ENCODE measurements at regions not wholly inside any gene's neighbourhood (a gene's known extent, or its start where the extent isn't known, plus 50 kb on each side); places are given as distances from the start of the nearest gene placed in this dataset.

DNA sequence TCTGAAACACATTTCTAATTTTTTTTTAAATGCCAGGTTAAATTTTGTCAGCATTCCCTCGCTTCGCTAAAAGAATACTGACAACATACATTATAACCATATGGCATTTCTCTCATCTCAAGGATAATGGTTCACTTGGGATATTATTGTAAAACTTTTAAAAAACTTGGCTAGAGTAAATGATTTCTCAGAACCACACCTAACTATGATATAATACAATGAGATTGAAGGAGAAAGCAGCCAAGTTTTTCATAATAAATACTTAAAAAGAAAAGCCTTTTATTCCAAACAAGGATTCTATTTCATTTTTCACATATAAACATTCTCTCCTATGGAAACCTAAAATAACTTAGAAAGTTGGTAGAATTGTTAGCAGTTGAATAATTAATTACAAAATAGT, 413.9 kb downstream of the HGF start:
- no peak overlapping the region for H3K4me3 ChIP-seq (ENCODE audit: low read length)
- H3K27ac ChIP-seq (ENCODE audit: low read length) = no peak overlapping the region
- 62% methylated on average over 2 of the region's 2 CpGs for WGBS
- no peak for ATAC-seq
- H3K27me3 ChIP-seq (ENCODE audit: control insufficient read depth, insufficient read depth) = no peaks in the 10 kb centered on the region
- H3K4me1 ChIP-seq (ENCODE audit: control insufficient read depth, insufficient read depth, low read length) = no peaks in the 10 kb centered on the region
- no peak for DNase-seq
- H3K9me3 ChIP-seq (ENCODE audit: control insufficient read depth, low read length) = no peaks in the 10 kb centered on the region
- intact Hi-C loops (cut with DNase I) = no loop called here

DNA sequence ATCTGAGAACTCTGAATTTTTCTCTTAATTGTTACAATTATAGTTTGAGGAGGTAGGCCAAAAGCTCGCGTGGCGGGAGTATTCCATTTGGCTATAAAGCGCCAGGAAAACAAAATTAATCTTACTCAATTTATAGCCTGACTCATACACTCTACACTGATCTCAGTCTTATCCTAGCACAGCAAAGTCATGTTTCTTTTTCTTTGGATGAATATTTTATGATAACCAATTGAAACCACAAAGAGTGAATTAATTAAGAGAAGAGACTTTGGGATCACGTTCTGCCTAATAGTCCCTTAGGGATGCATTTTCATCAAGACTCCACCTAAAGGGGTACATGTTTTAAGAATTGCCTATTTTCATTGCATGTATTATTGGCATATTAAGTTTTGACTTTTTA, 420.8 kb downstream of the HGF start:
- Histone ChIP-seq H3K27me3 (ENCODE audit: control insufficient read depth, insufficient read depth) (no peaks in the 10 kb centered on the region), H3K9me3 (ENCODE audit: control insufficient read depth, low read length) (no peaks in the 10 kb centered on the region), H3K4me1 (ENCODE audit: control insufficient read depth, insufficient read depth, low read length) (no peaks in the 10 kb centered on the region), H3K27ac (ENCODE audit: low read length) (no peak overlapping the region), H3K4me3 (ENCODE audit: low read length) (no peak overlapping the region)
- DNase-seq = no peak
- 80% methylated on average over 5 of the region's 5 CpGs for WGBS
- intact Hi-C loops (cut with DNase I) = no loop called here
- no peak for ATAC-seq

DNA sequence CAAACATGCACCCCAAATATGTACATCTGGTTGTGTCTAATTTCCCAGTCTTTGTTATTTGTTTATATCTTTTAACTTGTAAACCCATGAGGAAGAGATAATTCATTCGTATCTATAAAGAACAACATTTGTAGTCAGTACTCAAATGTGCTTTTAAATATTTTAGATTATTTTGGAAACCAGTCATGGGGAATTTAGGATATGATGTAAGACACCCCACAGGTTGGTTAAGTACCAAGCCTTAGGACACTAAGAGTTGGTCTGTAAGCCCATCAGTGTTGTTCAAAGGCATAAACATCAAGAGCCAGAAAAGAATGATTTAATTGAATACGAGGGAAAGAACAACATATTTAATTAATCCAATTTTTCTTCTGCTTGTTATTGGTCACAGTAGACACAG, 421.1 kb upstream of the SEMA3C start:
- intact Hi-C loops (cut with DNase I) = no loop called here
- H3K27me3 ChIP-seq (ENCODE audit: control insufficient read depth, insufficient read depth) = no peaks in the 10 kb centered on the region
- H3K9me3 ChIP-seq (ENCODE audit: control insufficient read depth, low read length) = no peaks in the 10 kb centered on the region
- H3K27ac ChIP-seq (ENCODE audit: low read length) = no peak overlapping the region
- H3K4me3 ChIP-seq (ENCODE audit: low read length) = no peak overlapping the region
- ATAC-seq = no peak
- 63% methylated on average over 2 of the region's 2 CpGs for WGBS
- no peaks in the 10 kb centered on the region for H3K4me1 ChIP-seq (ENCODE audit: control insufficient read depth, insufficient read depth, low read length)
- no peak for DNase-seq

DNA sequence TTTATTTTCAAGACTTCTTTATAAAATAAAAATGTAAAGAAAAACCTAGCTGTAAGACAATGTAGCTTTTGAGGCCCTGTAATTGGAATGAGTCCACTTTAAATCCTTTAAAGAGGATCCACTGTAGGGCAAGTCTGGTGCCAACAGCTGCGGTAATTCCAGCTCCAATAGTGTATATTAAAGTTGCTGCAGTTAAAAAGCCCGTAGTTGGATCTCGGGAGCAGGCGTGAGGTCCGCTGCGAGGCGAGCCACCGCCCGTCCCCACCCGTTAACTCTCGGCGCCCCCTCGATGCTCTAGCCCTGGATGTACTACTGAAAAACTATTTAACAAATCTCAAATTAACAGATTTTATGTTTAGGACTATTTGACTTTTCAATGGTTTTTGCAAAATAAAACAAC, 414.7 kb upstream of the SEMA3C start:
- no peaks in the 10 kb centered on the region for H3K27me3 ChIP-seq (ENCODE audit: control insufficient read depth, insufficient read depth)
- ATAC-seq (no peak), DNase-seq (no peak)
- no peaks in the 10 kb centered on the region for H3K4me1 ChIP-seq (ENCODE audit: control insufficient read depth, insufficient read depth, low read length)
- no peak overlapping the region for H3K27ac ChIP-seq (ENCODE audit: low read length)
- intact Hi-C loops (cut with DNase I) = no loop called here
- no peaks in the 10 kb centered on the region for H3K9me3 ChIP-seq (ENCODE audit: control insufficient read depth, low read length)
- no peak overlapping the region for H3K4me3 ChIP-seq (ENCODE audit: low read length)
- 92% methylated on average over 13 of the region's 13 CpGs for WGBS

DNA sequence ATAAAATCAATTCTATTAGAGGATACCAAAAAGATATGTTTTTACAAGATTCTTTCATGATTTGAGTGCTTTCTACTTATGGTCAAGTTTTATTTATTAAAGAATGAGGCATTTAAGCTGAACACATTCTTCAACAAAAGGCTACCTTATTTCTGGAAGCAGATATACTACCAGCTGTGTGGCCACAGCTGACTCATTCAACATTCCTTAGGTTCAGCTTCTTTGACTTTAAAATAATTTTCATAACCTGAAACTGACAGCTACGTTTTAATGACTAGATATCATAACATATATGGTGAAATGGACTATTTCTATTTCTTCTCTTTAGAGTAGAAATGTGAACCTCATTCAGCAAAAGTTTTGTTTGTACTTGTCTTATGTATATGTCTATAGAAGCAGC, 414.2 kb upstream of the SEMA3C start:
- H3K4me3 ChIP-seq (ENCODE audit: low read length) = no peak overlapping the region
- ATAC-seq (no peak), DNase-seq (no peak)
- intact Hi-C loops (cut with DNase I) = no loop called here
- no peaks in the 10 kb centered on the region for H3K9me3 ChIP-seq (ENCODE audit: control insufficient read depth, low read length)
- no peak overlapping the region for H3K27ac ChIP-seq (ENCODE audit: low read length)
- no peaks in the 10 kb centered on the region for H3K4me1 ChIP-seq (ENCODE audit: control insufficient read depth, insufficient read depth, low read length)
- 81% methylated on average over 1 of the region's 1 CpG for WGBS
- H3K27me3 ChIP-seq (ENCODE audit: control insufficient read depth, insufficient read depth) = no peaks in the 10 kb centered on the region

DNA sequence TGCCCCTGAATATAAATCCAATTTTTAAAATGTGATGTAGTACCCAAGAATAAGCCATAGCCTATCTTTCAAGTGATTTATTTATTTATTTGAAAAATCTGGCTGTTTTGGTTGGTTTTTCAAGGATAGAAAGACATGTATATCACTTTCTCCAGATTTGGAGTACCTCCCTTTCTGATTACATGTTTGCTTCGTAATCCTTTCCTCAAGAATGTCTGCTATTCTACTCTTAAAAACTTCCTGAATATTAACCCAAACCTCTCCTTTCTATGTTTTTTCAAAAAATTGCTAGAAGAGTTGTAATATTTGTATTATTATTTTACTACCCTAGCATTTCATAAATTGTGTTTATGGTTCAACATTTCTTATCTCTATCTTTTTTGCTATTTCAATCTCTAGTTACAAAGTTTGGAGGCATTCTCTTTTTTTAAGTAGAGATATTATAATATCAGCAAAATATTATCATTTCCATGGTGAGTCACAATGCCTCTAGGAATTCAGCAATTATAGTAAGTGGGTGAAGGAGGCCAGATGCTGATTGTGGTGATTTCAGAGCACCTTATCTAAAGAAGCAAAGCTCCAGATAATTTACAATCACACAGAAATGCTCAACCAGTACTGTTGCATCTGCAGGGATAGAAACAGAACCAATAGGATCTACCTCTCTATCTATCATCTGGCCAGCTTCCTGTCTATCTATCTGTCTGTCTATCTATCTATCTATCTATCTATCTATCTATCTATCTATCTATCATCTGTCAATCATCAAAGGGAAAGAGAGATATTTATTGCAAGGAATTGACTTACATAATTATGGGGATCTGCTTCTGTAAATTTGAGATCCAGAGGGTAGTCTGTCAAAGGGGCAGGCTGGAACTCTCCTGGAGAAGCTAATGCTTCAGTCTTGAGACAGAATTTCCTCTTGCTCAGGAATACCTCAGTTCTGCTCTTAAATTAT, 412.5 kb upstream of the SEMA3C start:
- intact Hi-C loops (cut with DNase I) = no loop called here
- Histone ChIP-seq H3K27me3 (ENCODE audit: control insufficient read depth, insufficient read depth) (no peaks in the 10 kb centered on the region), H3K9me3 (ENCODE audit: control insufficient read depth, low read length) (no peaks in the 10 kb centered on the region), H3K4me3 (ENCODE audit: low read length) (no peak overlapping the region), H3K27ac (ENCODE audit: low read length) (no peak overlapping the region), H3K4me1 (ENCODE audit: control insufficient read depth, insufficient read depth, low read length) (no peaks in the 10 kb centered on the region)
- no peak for ATAC-seq
- WGBS = 25% methylated on average over 1 of the region's 1 CpG
- DNase-seq = no peak

DNA sequence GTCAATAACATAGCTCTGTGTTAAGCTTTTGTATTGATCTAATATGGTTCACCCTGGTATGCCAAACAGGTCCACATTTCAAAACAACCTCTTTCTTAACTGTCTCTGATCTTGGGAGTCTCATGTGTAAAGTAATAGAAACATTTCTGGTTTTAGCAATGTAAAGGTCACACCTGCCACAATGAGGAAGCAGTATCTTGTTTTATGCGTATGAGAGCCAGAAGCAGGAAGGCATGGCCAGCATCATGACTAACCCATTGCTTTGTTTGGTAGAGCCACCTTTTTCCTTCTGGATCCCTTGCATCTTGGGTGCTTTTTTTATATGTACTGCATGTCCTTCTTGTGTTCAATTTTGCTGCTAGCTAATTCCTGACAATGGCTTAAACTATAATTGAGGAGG, 411.3 kb upstream of the SEMA3C start:
- intact Hi-C loops (cut with DNase I) = no loop called here
- DNase-seq = no peak
- WGBS = 81% methylated on average over 1 of the region's 1 CpG
- ATAC-seq = no peak
- no peaks in the 10 kb centered on the region for H3K4me1 ChIP-seq (ENCODE audit: control insufficient read depth, insufficient read depth, low read length)
- no peaks in the 10 kb centered on the region for H3K27me3 ChIP-seq (ENCODE audit: control insufficient read depth, insufficient read depth)
- no peak overlapping the region for H3K4me3 ChIP-seq (ENCODE audit: low read length)
- H3K9me3 ChIP-seq (ENCODE audit: control insufficient read depth, low read length) = no peaks in the 10 kb centered on the region
- H3K27ac ChIP-seq (ENCODE audit: low read length) = no peak overlapping the region

DNA sequence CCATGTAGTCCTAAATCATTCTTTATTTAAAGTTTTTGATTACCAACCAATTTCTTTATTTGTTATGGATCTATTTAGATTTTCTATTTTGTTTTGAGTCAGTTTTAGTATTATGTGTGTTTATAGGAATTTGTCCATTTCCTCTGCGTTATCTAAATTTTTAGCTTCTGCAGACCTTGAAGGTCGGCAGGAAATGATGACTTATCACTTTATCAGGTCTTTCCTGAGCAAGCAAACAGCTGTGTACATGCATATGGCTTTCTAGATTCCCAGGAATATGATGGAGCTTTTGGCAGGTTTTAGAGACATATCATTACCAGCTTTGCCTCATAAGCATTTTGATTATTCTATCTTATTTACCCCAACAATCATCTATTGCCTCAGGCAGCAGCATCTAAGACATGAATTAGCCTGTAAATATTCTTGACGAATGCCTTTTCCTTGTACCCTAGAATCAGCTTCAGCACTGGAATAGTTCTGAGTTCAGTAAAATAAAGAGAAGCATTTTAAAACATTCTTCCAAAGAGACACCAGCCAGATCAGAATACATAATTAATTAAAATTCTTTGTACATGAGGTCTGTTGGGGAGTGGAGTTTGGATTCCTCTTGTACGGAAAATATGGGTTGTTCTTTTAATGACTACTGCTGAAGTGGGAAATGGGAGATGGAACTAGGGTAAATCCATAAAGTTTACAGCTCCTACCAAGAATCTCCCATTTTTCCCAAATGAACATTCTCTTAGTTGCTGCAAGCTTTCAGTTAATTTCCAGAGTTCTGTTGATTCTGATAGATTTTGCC, 408.8 kb upstream of the SEMA3C start:
- H3K27me3 ChIP-seq (ENCODE audit: control insufficient read depth, insufficient read depth) = no peaks in the 10 kb centered on the region
- no peak for ATAC-seq
- no peaks in the 10 kb centered on the region for H3K4me1 ChIP-seq (ENCODE audit: control insufficient read depth, insufficient read depth, low read length)
- H3K27ac ChIP-seq (ENCODE audit: low read length) = no peak overlapping the region
- intact Hi-C loops (cut with DNase I) = no loop called here
- DNase-seq = no peak
- H3K9me3 ChIP-seq (ENCODE audit: control insufficient read depth, low read length) = no peaks in the 10 kb centered on the region
- H3K4me3 ChIP-seq (ENCODE audit: low read length) = no peak overlapping the region
- WGBS = 62% methylated on average over 4 of the region's 4 CpGs

DNA sequence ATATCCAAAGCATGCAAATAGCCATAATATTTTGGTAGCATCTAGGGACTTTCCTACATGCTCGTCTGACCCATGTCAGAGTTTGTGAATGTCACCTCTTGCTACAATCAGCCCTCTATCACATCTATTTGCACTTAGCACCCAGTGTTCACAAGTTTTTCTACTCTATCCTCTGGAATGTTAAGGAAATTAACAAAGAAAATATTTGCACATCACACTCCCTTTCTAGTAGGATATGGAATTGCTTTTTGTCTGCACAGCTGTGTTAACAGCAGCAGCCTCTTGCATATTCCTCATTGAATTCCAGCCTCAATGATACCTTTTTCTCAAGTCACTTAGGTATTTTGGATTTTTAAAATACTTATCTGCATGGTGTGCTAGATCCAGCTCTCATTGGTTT, 403.1 kb upstream of the SEMA3C start:
- whole genome bisulfite sequencing = 48% methylated on average over 1 of the region's 1 CpG
- intact Hi-C loops (cut with DNase I) = no loop called here
- H3K9me3 ChIP-seq (ENCODE audit: control insufficient read depth, low read length) = no peaks in the 10 kb centered on the region
- H3K27me3 ChIP-seq (ENCODE audit: control insufficient read depth, insufficient read depth) = no peaks in the 10 kb centered on the region
- DNase-seq (no peak), ATAC-seq (no peak)
- no peak overlapping the region for H3K27ac ChIP-seq (ENCODE audit: low read length)
- no peak overlapping the region for H3K4me3 ChIP-seq (ENCODE audit: low read length)
- no peaks in the 10 kb centered on the region for H3K4me1 ChIP-seq (ENCODE audit: control insufficient read depth, insufficient read depth, low read length)

DNA sequence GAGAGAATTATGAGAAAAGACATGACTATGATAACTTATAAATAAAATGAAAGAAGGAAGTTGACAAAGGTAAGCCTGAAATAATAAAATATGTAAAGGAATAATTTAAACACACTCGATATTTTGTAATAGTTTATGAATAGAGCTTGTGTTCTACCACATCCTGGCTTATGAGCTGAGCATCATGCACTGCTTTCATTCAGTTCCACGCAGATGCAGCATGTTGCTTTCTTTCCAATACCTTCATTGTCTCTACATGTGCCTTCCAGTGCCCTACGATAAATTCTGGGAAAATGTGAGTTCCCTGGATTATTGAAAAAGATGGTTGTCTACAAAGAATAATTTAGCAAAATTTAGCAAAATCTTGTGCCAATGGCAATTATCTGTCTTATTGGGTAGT, 398.9 kb upstream of the SEMA3C start:
- DNase-seq (no peak), ATAC-seq (no peak)
- H3K27me3 ChIP-seq (ENCODE audit: control insufficient read depth, insufficient read depth) = no peaks in the 10 kb centered on the region
- no peaks in the 10 kb centered on the region for H3K4me1 ChIP-seq (ENCODE audit: control insufficient read depth, insufficient read depth, low read length)
- intact Hi-C loops (cut with DNase I) = no loop called here
- H3K4me3 ChIP-seq (ENCODE audit: low read length) = no peak overlapping the region
- H3K9me3 ChIP-seq (ENCODE audit: control insufficient read depth, low read length) = no peaks in the 10 kb centered on the region
- no peak overlapping the region for H3K27ac ChIP-seq (ENCODE audit: low read length)
- 84% methylated on average over 3 of the region's 3 CpGs for WGBS

DNA sequence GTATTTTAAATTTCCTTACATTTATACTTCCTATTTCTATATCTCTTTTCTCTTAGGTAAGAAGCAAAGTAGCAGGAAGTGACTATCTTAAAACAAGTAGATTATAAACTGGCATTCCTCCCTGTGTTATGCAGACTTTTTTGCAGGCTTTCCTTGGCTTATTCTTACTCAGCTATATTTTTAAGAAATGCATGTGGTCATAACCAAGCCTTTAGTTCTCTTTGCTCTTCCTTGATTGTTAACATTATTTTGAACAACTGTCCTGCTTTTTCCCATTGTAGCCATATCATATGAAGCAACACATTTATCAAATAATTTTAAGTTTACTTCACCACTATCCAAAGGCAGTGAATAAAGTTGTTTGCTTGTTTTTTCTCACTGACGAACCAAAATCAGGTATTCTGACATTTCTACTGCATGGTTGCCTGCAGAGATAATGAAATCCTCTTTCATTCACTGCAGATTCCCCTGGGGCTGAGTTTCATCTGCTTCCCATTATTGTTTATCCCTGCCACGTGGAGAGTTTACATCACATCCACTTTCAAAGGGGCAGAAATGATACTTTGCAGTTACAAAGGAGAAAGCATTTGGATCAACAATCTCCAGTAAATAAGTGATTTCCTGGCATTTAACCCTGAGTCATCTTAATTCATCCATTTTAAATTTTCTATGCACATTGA, 389.9 kb upstream of the SEMA3C start:
- no peaks in the 10 kb centered on the region for H3K9me3 ChIP-seq (ENCODE audit: control insufficient read depth, low read length)
- intact Hi-C loops (cut with DNase I) = no loop called here
- ATAC-seq (no peak), DNase-seq (no peak)
- H3K27ac ChIP-seq (ENCODE audit: low read length) = no peak overlapping the region
- WGBS = 33% methylated on average over 2 of the region's 2 CpGs
- H3K27me3 ChIP-seq (ENCODE audit: control insufficient read depth, insufficient read depth) = no peaks in the 10 kb centered on the region
- H3K4me1 ChIP-seq (ENCODE audit: control insufficient read depth, insufficient read depth, low read length) = peaks cover 1% of the 10 kb centered on the region
- H3K4me3 ChIP-seq (ENCODE audit: low read length) = no peak overlapping the region

Data from right cardiac atrium (tissue), 5 donors.